GM10847 (cell line): ENCODE measurements at regions not wholly inside any gene's neighbourhood (a gene's known extent, or its start where the extent isn't known, plus 50 kb on each side); places are given as distances from the start of the nearest gene placed in this dataset.

ENCODE experiments used
- POLR2A ChIP-seq: IDR thresholded peaks from 2 replicates; pipeline ENCODE4 v1.6.1; 2011; ENCODE audit not compliant: insufficient read length; ENCODE audit errors: extremely low read depth

DNA sequence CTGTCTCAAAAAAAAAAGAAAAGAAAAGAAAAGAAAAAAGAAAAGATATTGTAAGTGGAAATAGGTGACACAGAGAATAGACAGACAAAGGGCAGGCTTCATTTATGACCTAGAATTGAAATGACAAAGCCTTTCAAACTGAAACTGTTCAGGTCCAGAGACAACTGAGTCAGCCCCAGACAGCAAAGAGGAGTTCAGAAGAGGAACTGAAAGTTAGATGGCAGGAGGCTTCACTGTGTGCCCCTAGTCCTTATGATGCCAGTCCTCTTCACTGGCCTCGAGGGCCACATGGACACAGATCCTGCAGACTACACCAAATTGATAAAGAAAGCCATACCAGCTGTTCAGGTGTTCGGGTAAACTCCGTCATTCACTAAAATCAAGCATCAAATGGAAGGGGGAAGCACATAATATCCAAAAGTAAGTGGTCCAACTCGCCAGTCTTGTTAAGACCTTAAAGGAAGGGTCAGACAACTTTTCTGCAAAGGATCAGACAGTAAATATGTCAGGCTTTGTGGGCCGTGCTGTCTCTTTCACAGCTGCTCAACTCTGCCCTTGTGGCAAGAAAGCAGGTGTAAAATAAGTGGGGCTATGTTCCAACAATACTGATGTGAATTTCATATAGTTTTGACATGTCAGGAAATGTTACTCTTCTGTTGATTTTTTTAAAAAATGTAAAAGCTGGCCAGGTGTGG, 231.9 kb upstream of the MGAT5 start:
- TF ChIP-seq POLR2A: no peak

DNA sequence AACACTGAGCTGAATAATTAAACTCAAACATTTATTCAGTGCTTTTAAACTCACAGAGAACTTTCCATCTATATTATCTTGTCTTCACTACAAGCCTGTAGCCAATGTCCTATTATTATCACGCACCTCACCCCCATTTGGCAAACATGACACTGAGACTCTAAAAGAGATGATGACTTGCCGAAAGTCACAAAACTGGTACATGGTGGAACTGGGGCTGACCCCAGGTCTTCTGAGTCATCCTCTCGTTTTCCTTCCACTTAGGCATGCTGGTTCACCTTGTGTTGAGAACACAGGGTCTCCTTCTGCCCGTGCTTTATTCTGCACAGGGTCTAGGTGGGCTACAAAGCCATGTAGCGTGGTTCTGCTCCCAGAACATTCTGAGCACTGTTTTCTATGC, 230.0 kb upstream of the MGAT5 start:
- TF ChIP-seq POLR2A: no peak

DNA sequence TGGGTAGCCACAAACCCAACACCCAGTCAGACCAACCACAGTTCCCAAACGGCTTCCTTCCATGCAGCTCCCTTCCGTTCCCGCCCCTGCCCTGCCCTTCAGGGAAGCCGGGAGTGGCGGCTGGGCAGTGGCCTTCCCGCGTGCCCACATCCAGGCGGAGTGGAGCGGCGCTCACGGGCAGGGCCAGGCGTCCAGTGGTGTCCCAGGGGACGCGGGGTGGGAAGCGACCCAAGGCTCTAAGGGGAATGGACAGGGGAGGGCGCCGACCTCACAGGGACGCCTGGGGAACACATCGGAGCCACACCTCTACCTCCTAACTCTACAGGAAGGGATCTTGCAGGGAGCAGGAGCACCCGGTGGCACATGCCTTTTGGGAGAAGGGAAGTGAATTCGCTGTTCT, 225.9 kb upstream of the MGAT5 start:
- TF ChIP-seq POLR2A: no peak

DNA sequence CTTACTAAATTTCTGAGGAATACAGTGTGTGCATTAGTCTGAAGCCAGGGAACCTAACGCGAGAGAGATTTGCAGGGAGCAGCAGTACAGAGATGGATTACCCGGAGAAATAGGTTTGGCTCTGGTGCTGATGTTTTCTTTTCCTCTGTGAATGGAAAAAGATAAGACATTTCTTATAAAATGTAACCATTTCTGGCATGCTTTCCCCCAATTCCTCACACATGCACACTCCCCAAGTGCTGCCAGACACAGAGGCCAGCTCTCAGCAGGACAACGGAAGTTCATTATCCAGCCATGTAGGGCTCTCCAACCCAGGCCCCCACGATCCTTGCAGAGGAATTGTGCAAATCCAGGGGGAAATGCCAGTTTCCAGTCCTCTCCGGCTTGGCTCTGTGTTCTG, 224.5 kb upstream of the MGAT5 start:
- TF ChIP-seq POLR2A: no peak

DNA sequence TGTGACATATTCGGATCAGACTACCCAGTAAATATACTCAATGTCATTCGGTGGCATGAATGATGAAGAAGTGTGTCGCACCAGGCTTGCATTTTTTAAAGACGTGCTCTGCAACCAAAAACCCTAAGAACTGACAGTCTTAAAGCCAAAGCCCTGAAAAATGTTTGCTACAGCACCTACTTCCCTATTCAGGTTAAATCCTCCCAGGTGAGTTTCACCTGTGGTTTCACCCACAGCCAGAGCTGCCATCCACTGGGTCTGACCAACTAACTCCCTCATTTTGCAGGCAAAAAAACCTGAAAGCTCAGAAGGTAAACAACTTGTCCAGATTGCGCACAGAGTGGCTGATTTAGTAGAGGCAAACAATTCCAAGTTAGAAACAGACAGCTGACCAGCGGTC, 222.3 kb upstream of the MGAT5 start:
- no peak for TF ChIP-seq POLR2A

DNA sequence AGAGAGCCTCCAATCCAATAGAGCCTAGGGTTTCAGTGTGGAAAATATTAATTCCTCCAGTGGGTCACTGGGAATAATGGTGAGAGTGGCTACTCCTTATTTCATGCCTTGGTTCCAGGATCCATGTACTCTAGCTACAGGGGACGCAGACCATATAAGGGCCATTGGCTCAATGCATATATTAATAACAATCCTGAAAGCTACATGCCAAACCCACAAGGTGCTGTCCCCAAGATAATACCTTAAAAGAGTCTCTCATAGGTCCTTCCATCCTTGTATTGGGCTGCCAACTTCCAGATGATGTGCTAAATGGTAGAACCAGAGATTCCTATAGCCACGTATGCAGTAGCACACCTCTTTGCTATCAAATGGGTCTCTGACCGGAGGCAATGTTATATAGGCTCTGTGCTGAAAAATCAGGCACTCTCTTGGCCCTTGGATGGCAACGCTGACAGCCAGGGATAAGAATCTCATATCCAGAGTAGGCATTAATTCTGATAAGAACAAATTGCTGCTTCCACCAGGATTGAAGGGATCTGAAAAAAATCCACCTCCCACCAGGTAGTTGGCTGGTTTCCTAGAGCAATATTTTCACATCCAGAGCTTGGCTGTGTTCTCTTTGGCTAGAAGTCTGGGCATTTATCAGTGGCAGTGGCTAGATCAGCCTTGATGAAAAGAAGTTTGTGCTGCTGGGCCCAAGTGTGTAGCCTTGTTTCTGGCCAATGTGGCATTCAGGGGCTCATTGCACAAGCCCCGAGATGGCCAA, 218.1 kb upstream of the MGAT5 start:
- no peak for TF ChIP-seq POLR2A

DNA sequence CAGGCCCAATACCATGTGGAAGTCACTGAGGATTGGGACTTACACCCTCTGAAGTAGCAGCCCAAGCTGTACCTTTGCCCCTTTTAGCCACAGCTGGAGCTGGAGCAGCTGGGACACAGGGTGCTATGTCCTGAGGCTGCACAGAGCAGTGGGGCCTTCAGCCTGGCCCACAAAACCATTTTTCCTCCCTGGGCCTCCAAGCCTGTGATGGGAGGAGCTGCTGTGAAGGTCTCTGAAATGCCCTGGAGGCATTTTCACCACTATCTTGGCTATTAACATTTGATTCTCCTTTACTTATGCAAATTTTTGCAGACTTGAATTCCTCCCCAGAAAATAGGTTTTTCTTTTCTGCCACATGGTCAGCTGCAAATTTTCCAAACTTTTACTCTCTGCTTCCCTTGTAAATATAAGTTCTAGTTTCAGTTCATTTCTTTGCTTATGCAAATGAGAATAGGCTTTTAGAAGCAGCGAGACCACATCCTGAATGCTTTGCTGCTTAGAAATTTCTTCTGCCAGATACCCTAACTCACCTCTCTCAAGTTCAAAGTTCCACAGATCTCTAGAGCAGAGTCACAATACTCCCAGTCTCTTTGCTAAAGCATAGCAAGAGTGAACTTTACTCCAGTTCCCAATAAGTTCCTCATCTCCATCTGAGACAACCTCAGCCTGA, 213.8 kb upstream of the MGAT5 start:
- TF ChIP-seq POLR2A: no peak

DNA sequence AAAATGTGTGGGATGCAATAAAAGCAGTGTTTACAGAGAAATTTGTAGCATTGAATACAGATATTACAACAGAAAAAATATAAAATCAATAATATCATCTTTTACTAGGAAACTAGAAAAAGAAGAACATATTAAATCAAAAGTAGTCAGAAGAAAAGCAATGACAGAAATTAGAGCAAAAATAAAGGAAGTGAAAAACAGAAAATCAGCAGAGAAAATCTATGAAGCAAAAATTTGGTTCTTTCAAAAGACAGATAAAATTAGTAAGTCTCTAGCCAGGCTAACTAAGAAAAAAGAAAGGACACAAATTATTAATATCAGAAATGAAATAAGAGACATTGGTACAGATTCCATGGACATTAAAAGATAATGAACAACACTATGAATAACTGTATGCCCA, 212.0 kb upstream of the MGAT5 start:
- TF ChIP-seq POLR2A: no peak

DNA sequence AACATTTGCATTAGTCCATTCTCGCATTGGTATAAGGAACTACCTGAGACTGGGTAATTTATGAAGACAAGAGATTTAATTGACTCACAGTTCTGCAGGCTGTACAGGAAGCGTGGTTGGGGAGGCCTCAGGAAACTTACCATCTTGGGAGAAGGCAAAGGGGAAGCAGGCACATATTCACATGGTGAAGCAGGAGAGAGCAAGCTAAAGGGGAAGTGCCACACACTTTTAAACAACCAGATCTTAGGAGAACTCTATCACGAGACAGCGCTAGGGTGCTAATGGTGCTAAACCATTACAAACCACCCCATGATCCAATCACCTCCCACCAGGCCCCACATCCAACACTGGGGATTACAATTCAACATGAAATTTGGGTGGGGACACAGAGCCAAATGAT, 201.7 kb upstream of the MGAT5 start:
- TF ChIP-seq POLR2A: no peak

DNA sequence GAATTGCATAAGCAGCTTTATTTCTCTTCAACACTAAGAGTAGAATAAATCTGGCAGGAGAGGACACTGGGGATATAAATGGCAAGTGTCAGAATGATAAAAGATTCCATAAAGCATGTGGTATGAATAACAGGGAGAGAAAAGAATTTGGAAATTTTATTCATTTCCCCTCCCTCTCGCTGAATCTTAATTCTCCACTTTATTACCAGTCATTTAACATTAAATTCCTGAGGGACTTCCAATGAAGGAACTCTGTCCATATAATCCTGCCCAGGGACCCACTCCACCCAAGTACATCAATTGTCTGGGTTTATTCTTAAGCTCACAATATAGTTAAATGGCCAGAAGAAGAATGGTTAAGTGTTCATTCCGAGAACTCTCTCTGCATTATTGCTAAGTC, 197.7 kb upstream of the MGAT5 start:
- no peak for TF ChIP-seq POLR2A

DNA sequence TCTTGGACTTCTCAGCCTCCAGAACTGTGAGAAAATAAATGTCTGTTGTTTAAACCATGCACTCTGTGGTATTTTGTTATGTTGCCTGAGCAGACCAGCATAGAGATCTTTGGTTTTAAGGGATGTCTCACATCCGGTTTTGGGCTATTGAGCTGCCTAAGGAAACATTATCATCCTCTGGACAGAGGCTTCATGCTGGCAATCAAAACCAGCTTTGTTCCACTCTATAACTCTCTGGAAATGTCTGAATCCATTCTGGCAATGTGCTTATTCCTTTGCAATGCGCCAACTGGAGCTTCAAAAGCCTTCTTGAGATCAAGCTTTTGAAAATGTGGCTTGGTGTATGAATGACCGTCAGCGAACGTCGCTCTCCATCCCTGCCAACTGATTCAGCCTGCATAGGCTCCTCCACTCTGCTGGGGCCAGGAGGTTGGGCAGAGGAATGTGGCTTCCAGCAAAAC, 183.6 kb upstream of the MGAT5 start:
- TF ChIP-seq POLR2A: no peak

DNA sequence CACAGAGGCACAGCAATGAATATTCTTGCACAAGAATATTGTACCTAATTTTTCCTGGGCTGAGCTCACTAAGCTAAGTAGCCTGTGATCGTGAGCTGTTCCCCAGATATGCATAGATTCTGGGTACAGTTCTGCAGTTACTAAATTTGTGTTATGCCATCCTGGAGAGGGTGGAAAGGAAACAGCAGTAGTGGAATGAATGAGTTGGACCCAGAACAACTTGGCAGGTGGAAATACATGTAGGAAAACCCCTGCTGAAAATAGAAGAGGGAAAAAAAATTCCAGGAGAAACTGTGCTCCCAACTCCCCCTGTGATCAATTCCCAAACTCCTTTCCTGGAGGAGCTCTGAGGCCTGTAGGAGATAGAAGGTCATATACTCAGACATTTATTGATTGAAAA, 181.5 kb upstream of the MGAT5 start:
- TF ChIP-seq POLR2A: no peak

DNA sequence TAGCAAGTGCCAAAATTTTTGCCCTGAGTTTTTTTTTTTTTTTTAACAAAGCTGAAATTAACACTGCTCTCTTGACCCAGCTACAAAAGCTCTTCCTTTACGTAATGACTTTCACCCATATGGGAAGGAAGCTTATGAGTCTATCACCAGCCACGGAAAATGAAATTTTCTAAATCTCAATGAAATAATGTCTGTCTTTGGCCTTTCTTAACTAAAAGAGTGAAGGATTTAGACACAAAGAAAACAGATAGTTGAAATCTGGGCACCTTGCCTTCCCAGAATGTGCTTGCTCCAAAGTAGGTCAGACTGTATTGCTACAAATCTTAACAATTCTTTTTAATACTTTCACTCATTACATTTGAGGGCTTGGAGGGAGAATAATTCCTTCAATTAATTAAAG, 180.8 kb upstream of the MGAT5 start:
- TF ChIP-seq POLR2A: no peak

DNA sequence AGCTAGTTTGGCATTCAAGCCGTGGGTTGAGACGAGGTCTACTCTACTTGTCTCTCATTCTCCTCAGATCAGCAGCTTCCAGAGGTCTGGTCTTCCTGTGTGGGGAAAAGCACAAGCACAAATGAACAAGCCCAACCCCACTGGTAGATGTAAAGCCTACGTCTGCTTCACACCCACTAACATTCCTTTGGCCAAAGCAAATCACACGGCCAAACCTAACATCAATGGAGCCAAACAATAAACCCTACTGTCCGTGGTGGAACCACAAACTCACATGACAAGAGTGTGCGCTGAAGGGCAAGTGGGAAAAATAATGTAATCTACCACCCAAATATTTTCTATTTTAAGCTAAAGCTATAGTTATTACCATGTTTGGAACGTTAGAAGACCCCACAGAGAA, 179.3 kb upstream of the MGAT5 start:
- no peak for TF ChIP-seq POLR2A

DNA sequence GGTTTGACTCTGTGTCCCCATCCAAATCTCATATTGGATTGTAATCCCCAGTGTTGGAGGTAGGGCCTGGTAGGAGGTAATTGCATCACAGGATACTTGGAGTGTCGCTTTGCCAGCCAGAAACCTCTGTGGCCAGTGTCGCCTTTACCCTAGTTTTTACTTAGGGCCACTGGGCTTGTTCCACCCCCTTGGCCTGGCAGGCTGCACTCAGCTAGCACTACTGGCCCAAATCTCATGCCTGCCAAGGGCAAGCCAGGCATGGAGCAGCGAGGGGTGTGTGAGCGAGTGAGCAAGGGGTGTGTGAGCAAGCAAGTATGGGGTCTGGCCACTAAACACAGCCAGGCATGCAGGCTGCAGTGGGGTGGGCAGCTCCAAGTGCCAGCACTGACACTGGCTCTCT, 178.7 kb upstream of the MGAT5 start:
- no peak for TF ChIP-seq POLR2A

DNA sequence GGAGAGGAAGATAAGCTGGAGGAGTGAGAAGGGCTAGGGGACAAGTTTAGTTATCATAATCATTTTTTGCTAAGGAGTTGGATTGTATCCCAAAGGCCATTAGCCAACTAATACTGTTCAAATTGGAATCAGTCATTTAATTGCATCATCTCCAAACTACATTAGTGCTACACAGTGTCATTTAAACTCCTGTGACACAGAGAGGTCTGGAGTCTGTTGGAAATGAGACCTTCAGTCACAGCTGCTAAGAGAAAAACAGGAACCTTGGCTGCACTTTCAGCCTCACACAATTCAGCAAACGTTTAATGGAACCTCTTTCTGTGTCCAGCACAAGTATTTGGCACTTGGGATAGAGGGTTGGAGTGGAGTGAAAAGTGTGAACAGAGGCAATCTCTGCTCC, 175.5 kb upstream of the MGAT5 start:
- TF ChIP-seq POLR2A: no peak
